HFF-Myc (cell line): ENCODE measurements at regions not wholly inside any gene's neighbourhood (a gene's known extent, or its start where the extent isn't known, plus 50 kb on each side); places are given as distances from the start of the nearest gene placed in this dataset.

ENCODE experiments used
- DNase-seq: peaks from one replicate; pipeline ENCODE4 v3.0.0-alpha.2; 2011; ENCODE audit warnings: low read depth; ENCODE audit errors: extremely low read depth
- H3K4me3 ChIP-seq: replicated peaks from 2 replicates; pipeline ENCODE4 v1.5.1; 2011; ENCODE audit warnings: low read depth, mild to moderate bottlenecking, control low read depth, low read length
- CTCF ChIP-seq: IDR thresholded peaks from 2 replicates; pipeline ENCODE4 v1.5.1; 2012; ENCODE audit warnings: mild to moderate bottlenecking, low read depth, low read length, control low read depth; ENCODE audit errors: missing control alignments

GRCh38 chr16:85383836-85384832, 229.0 kb upstream of the GSE1 start:
- no peak for DNase-seq
- no peak overlapping the region for H3K4me3 ChIP-seq
- no peak for TF ChIP-seq CTCF

GRCh38 chr16:85384833-85385462, 228.2 kb upstream of the GSE1 start:
- no peak for DNase-seq
- H3K4me3 ChIP-seq, result no peak overlapping the region
- no peak for TF ChIP-seq CTCF

- no peak for TF ChIP-seq CTCF
- no peak overlapping the region for H3K4me3 ChIP-seq
- no peak for DNase-seq
Observed at GRCh38 chr16:85385463-85386331, 227.4 kb upstream of the GSE1 start.

GRCh38 chr16:85386467-85387170, 226.5 kb upstream of the GSE1 start:
- no peak overlapping the region for H3K4me3 ChIP-seq
- TF ChIP-seq CTCF, result no peak
- DNase-seq, result no peak

- H3K4me3 ChIP-seq, result no peak overlapping the region
- DNase-seq, result no peak
- TF ChIP-seq CTCF, result no peak
Observed at GRCh38 chr16:85387171-85387507, 226.0 kb upstream of the GSE1 start.

GRCh38 chr16:85387731-85388295, 225.3 kb upstream of the GSE1 start:
- no peak overlapping the region for H3K4me3 ChIP-seq
- no peak for DNase-seq
- no peak for TF ChIP-seq CTCF
